HG02884 (cell line): ENCODE measurements at regions not wholly inside any gene's neighbourhood (a gene's known extent, or its start where the extent isn't known, plus 50 kb on each side); places are given as distances from the start of the nearest gene placed in this dataset.

ENCODE experiments used
- ATAC-seq: cut with Tn5 transposase; IDR thresholded peaks from one replicate; pipeline ENCODE4 v1.9.1; 2021; ENCODE audit warnings: mild to moderate bottlenecking, moderate library complexity; ENCODE audit not compliant: unreplicated experiment

DNA sequence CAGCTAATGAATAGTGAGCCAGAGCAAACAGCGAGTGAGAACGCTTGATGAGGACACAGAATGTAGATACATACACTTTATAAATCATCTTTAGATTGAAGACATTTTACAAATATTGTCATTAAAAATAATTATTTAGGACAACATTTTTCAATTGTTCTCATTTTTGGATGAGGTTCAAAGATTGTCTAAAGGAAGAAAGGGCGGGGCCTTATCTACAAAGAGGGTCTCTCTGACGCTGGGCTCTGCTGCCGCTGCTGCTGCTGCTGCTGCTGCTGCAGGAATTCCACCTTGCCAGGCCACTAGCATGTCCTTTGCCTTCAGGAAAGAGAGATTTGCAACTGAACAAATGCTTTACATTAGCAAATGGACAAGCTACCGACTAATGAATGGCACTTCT lies 220.7 kb upstream of the TMEM161B start:
- no peak for ATAC-seq

DNA sequence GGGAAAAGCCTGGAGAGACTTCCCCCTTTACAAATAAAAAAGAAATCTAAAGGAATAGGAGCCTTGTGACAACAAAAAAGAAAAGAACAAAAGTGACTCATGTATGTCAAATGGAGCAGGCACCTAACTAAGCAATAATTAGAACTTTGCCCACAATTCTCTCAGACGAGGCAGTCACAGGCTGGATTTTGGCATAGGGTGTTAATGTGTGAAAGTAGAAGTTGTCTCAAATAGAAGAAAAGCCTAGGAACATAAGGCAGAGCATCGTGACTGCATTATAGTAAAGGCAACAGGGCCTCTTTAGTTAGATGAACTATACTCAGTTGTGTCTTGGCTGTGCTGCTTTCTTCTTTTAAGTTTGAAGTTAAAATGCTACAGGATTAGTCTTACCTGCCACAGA lies 219.9 kb upstream of the TMEM161B start:
- ATAC-seq: no peak

DNA sequence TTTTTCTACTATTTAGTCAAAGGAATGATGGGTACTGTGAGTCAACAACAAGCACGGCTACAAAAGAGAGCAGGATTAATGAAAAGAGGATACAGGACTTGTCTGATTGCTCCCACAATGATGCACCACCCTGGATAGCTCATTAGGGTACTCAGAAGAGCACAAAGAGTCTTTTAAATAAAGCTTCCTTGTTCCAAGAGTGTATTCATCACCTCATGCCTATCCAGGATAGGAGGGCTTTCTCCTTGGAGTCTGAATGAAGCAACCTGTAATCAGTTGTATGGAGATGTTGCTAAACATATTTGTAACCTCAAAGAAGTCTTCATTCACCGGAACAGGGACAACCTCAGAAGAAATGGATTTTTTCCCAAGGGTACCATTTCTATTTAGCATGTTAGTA lies 219.5 kb upstream of the TMEM161B start:
- ATAC-seq: no peak

DNA sequence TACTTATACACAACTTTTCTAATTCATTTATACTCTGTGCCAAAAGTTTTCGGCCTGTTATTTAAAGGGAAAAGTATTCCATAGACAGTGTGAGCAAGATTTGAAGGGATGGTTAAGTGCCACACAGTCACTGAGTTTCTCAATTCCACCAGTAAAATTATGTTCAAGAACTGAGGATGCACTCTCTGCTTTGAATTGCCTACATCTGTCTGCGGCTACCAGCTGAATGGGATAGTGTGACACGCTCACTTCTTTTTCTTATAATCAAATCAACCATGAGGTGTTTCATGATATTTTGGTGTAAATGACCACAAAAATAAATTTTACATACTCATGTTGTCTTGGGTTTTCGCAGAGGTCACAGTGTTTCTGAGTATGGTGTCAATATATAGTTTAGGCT lies 218.4 kb upstream of the TMEM161B start:
- ATAC-seq: no peak

DNA sequence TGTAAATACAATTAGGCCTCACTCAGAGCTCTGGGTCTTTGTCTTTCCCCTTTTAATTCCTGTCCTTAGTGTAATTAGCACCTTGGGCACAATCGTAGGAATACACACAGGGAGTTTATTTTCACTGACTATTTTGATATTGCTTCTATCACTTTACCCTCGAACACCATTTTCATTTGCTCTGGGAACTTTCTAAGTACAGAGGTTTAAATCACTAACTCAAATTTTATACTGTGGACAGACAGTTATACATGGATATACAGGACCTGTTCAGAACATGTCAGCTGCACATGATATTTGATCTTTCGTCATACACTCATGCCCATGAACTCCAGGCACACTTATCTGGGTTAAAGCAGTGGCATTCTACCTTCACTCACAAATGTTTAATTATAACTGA lies 217.8 kb upstream of the TMEM161B start:
- no peak for ATAC-seq

DNA sequence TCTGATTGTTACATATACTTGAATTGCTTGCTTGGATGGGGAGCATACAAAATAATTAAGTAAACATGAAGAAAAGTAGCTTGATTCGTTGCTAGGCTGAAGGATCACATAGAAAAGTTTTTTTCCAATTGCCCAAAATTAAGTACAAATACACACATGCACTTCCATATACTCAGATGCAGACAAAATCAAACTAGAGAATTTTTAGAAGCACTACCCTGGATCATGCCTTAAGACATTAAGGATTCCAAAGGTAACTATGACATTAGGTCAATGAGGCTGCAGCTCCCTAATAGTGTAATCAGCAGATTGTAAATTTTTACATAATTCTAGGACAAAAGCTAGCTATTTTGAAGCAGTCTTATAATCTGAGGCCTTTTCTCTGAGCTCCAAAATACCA lies 216.9 kb upstream of the TMEM161B start:
- ATAC-seq: no peak

DNA sequence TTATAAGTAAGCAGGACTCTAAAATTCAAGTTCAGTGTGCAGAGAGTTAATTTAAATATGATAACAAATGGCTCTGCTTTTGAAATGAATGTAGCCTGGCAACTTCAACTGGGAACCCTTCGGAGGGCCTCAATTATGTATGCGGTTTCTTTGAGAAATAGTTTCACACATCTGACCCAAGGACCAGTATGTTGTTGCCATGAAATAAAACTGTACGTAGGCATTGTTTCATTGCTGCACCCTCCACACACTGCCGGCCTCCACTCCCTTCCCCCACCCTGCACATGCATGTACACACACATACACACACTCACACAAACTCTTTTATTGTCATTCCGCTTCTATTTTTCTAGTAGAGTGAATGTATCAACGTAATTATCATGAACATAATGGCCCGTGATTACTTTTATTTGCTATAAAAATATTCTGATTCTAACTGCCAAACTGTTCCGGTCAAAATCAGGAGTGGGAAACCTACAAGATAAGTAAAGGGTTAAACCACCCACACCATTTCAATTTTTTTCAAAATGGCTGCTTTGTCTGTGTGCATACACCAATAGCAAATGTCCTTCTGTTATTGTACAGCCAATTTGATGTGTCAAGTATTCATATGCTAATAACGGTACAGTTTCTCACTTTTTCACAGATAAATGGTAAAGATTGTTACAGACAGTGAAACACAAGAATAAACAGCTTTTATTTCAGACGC lies 215.5 kb upstream of the TMEM161B start:
- no peak for ATAC-seq

DNA sequence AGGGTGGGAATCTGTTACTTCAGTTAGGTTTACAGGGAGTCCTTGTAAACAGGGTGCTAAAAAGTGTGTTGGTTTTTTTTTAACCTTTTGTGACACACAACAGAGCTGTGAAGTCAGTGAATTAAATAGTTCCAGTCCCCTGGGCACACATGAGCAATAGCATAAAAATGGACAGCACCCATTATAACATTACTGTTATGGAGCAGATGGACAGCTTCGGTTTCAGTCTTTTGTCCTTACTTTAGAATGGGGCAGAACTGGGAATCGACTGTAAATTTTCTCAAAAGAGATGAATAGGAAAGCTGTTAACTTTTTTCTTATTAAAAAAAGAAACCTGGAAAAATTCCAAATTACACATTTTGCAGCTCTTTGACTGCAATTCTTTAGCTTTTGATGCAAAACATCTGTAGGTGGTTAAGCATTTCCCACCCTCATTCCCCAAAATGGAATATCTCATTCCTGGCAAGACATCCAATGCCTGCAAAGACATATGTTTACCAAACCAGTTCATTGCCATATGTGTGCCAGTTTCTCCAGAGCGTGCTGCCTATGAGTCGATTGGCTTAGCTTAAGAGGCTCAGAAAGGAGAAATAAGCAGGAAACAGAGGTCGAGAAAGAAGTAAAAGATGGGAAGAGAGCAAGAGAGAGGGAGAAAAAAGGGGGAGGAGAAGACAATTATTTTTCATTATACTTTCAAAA lies 212.3 kb upstream of the TMEM161B start:
- ATAC-seq: no peak

DNA sequence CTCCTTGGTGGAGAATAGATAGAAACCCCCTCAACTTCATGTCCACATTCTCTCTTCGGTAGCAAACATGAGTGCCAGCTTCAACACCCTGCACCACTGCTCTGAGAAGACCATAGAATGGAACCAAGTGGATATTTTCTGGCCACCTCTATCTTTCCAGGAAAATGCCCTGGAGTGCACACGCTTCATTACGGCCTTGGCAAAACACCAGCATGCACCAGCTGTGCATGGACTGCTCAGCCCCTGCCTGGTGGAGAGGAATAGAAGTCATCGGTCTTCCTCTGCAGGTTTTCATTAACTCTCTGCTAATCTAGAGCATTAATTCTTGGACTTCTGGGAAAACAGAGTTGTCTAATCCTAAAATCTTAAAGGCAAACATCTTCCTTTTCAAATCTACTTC lies 211.6 kb upstream of the TMEM161B start:
- ATAC-seq: no peak

DNA sequence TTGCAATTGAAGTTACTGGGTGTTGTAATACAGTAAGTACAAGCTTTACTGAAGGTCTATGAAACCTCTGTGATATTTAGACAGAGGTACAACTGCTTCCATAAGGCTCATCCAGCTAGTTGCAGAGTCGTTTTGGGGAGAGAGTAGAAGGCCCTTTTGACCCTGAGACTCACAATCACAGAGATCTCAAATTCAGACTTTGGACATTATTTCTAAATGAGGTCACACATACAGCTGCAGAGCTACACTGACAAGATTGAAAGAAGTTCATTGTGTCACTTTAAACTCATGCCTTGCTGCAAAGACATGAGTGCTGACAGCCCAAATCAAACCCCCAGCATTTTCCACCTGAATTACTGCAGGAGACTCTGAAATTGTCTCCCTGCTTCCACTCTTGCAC lies 205.9 kb upstream of the TMEM161B start:
- no peak for ATAC-seq

DNA sequence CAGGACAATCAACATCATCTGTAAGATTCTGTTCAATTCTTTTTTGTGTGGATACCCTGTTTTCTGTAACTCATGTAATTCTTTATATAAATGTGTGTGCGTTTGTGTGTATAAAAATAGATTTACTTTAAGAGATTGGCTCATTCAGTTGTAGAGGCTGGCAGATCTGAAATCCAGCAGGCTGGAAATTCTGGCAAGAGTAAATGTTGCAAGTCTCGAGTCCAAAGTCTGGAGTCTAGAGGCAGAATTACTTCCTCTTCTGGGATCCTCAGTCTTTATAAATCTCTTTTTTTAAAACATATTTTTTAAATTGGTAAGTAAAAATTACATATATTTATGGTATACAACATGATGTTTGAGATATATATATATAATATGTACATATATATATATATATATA lies 202.1 kb upstream of the TMEM161B start:
- ATAC-seq: no peak

DNA sequence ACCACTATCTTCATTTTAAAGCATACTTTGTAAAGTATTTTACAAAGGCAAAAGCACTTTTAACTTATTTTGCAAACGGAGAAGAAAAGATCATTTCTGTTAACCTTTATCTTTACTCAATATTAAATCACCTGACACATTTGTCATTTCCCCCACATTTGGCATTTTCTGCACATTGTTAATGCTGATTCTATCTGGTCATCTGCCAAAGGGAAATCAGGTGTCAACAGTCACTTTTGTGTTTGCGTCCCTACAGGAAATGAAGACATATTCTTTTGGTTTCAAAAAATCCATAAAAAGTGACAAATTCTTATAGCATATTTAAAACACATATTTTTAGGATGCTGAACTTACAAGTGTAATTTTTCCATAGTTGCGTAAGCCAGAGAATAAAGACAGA lies 191.3 kb upstream of the TMEM161B start:
- ATAC-seq: no peak

DNA sequence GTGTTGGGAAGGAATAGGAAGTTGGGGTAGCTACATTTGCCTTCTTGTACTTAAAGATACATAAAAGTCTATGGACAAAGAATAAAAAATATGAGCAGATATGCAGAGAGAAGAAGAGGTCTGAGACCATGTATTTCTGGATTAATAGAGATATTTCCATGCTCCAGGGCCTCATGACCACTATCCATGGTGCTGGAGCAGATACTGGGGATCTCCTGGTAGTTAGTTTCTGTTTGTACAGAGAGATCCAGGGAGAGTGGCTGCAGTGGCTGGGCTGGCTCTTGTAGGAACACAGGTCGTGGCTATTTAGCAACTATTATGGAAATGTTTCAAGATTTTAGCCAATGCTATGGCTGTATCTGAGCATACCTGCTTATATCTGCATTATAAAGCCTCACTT lies 184.2 kb upstream of the TMEM161B start:
- no peak for ATAC-seq

DNA sequence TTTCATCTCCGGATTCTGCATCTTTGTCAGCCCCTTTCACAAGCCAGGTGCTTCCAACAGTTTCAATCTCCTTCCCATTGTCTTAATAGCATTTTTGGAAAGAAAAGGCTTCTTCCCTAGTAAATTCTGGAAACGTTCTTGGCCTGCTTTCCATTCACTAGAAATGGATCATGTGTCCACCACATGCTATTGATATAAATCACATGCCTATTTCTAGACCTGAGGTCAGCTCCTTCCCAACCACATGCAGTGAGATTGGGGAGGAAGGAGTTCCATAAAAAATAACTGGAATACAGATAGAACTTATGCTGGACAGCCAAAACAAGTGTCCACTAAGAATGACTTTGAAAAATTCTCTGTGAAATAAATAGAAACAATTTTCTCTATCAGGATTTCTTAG lies 181.6 kb upstream of the TMEM161B start:
- ATAC-seq: no peak

DNA sequence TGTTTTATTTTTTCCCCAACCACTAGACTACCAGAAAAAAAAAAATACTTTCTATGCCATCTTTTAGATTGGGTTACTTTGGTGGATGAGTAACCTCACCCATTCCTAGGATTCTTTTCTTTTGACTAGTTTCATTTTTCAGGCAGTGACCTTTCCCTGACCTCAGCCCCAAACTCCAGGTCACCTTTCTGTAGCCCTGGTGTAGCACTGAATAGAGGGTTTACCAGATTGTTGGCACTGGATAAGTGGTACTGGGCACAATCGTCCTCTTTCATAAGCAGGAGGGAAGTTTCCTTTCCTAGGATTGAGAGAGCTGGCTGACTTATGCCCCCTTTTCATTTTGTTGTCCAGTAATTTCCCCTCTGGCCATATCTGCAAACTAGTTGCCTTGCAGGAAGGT lies 169.4 kb upstream of the TMEM161B start:
- no peak for ATAC-seq

DNA sequence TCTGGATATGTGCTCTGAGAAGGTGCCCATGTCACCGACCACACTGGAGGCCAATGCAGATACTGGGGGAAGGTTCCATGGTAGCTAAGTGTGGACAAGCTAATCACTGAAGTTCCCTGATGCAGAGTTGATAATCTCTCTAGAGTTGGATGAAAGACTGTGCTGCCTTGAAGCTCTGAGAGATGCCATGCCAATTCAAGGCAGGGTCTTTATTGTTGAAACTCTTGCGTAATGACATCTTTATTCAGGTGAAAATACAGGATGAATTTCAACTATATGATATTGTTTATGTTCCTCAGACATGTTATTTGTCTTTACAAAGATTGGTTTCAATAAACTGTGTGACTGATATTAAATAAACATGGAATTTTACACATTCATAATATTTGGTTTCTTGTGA lies 167.6 kb upstream of the TMEM161B start:
- no peak for ATAC-seq

DNA sequence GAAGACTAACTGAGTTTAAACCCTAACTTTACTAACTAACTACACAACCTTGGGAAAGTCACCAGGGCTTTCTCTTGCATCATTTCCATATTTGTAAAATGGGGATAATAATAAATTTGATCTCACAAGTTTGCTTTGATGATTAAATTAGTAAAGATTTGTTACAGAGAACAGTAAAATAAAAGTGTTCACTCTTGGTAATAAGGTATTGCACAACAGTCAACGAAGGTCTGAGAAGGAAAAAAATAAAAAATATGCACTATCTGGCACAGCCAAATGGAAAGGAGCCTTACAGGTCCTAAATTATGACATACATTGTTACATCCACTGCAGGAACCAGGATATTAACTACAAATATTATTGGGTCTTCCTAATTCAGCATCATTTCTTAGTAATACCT lies 160.0 kb upstream of the TMEM161B start:
- no peak for ATAC-seq

DNA sequence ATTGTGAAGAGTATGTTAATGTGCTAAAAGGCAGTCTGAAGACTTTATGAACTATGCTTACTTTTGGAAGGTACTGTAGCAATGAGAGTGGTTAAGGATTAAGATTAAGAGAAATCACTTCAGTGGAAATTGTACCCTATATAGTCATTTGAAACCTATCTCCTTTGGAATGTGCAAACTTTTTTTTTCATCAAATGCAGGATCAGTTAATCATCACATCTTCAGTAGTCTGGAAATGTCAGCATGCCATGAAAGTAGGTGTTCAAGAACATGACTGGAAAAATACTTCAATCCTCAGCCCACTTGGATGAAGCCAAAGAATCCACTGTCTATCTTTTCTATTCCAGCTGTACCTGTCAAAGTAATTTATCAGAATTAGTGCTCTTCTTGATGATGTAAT lies 157.8 kb upstream of the TMEM161B start:
- no peak for ATAC-seq

DNA sequence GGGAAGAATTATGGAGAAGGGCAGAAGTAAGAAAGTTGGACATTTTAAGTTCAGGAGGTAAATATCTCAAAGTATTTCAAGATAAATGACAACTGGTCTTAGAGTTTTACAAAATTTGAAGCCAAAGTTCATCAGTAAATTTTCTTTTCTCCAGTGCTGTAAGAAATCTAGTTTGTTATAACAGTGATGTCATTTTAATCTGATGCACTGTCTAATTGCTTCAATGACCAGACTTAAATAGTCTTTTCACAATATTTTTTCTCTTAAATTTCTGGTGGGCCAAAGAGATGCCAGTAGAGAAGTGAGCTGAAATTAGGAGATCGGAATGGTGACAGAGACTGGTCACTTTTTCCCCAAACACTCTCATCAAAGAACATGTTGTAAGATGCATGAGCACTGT lies 156.5 kb upstream of the TMEM161B start:
- ATAC-seq: no peak

DNA sequence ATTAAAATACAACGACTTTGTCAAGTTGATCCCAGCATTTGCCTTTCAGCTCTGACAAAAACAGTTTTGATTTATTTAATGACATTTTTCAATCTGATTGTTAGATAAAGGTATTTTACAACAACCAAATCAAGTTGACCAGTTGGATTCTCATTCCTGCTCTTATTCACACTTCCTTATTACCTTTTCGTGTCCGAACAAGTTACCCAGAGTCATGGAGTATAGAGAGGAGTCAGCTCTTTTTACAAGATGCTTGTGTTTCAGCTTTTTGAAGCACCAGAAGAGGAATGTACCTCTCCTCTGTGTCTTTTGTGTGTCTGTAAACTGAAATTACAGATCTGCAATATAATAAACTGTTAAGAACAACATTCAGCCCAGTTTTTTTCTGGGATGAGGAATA lies 151.3 kb upstream of the TMEM161B start:
- ATAC-seq: no peak

DNA sequence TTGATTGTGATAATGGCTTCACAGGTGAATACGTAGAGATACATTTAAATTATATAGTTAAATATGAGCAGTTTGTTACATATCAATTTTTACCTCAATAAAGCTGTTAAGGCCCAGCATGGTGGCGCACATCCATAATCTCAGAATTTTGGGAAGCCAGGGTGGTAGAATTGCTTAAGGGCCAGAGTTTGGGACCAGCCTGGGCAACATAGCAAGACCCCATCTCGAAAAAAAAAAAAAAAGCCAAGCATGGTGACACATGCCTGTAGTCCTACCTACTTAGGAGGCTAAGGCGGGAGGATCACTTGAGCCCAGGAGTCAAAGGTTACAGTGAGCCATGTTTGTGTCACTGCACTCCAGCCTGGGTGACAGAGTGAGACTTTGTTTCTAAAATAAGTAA lies 138.7 kb upstream of the TMEM161B start:
- ATAC-seq: no peak

DNA sequence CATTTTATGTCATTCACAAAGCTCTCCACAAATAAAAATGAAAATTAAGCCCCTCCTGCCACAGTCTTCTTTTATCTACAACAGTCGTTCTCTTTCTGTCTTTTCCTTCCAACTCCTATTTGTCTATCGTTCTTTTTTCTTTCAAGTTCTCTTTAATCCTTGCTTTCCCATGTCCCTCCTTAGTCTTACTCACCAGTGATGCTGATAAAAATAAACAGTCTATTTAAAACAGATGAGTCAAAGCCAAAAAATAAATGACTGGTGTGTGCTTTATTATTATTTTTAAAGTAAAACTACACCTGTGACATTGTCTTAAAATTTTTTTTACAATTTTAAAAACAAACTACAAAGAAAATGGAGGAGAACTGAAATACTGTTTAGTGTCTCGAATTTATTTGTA lies 137.1 kb upstream of the TMEM161B start:
- no peak for ATAC-seq

DNA sequence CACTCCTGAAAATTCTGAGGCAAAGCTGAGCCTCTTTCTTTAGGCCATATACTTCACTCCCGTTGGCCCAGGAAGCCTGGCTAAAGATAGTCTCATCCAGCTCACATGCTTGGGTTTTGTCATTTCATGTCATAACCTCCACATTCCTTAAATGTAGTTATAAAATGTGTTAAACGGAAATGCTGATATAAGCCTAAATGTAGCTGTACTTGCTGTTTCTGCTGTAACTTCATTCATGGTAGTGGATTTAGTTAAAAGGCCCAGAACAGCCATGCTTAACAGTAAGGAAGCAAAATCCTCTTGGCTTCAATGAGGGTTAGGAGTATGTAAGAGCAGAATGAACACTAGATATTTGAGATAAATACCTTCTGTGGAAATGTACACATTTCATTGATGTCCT lies 135.8 kb upstream of the TMEM161B start:
- ATAC-seq: no peak
